ENCODE measurements at regions not wholly inside any gene's neighbourhood (a gene's known extent, or its start where the extent isn't known, plus 50 kb on each side); places are given as distances from the start of the nearest gene placed in this dataset.

DNA sequence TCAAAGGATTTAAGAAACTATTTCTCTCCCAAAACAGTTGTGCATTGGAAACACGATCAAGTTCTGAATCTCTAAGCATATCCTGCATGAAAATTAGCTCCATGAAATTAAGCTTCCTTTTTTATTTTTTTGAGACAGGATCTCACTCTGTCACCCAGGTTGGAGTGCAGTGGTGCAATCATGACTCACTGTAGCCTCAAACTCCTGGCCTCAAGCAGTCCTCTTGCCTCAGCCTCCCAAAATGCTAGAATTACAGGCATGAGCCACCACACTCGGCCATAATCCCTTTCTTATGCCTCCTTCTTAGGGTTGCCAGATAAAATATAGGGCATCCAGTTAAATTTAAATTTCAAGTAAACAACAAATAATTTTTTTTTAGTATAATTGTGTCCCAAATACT, 124.4 kb downstream of the ARL4C start:
- Histone ChIP-seq H3K4me3 (ENCODE audit: control insufficient read depth in 2 of 3, extremely low read depth in 1 of 3, insufficient read depth in 2 of 3, low read depth in 1 of 3, low read length in 3 of 3) (no peak overlapping the region), H3K36me3 (ENCODE audit: control insufficient read depth in 2 of 2, extremely low read depth in 1 of 2, insufficient read depth in 2 of 2, low read length in 2 of 2) (no peaks in the 10 kb centered on the region), H3K9me1 (ENCODE audit: control insufficient read depth, extremely low read depth, insufficient read depth, low read length) (no peaks in the 10 kb centered on the region), H2AFZ (ENCODE audit: control insufficient read depth, low read length) (no peak overlapping the region), H3K4me1 (ENCODE audit: control insufficient read depth, extremely low read depth, insufficient read depth, low read length) (peaks cover 62% of the 10 kb centered on the region), H3K79me2 (ENCODE audit: control insufficient read depth, insufficient read depth, low read length) (no peaks in the 10 kb centered on the region), H3K4me2 (ENCODE audit: control insufficient read depth, extremely low read depth, insufficient read depth, low read depth, low read length) (peak overlapping the region; percentile 63), H4K20me1 (ENCODE audit: control insufficient read depth, extremely low read depth, insufficient read depth, low read length) (no peaks in the 10 kb centered on the region), H3K27ac (ENCODE audit: control insufficient read depth, insufficient read depth, low read length) (peak overlapping the region; percentile 15), H3K9me3 (ENCODE audit: control insufficient read depth, low read depth, low read length) (no peaks in the 10 kb centered on the region), H3K9ac (ENCODE audit: control insufficient read depth, extremely low read depth, insufficient read depth, low read length) (no peak overlapping the region), H3K27me3 (ENCODE audit: control insufficient read depth, extremely low read depth, insufficient read depth, low read length) (no peaks in the 10 kb centered on the region)
- TF ChIP-seq, protein P1, sequence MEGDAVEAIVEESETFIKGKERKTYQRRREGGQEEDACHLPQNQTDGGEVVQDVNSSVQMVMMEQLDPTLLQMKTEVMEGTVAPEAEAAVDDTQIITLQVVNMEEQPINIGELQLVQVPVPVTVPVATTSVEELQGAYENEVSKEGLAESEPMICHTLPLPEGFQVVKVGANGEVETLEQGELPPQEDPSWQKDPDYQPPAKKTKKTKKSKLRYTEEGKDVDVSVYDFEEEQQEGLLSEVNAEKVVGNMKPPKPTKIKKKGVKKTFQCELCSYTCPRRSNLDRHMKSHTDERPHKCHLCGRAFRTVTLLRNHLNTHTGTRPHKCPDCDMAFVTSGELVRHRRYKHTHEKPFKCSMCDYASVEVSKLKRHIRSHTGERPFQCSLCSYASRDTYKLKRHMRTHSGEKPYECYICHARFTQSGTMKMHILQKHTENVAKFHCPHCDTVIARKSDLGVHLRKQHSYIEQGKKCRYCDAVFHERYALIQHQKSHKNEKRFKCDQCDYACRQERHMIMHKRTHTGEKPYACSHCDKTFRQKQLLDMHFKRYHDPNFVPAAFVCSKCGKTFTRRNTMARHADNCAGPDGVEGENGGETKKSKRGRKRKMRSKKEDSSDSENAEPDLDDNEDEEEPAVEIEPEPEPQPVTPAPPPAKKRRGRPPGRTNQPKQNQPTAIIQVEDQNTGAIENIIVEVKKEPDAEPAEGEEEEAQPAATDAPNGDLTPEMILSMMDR (optimal IDR thresholded peaks at IDR 0.05 in 1 of 3, IDR thresholded peaks at IDR 0.05 in 1 of 3, conservative IDR thresholded peaks at IDR 0.05 in 1 of 3; ENCODE audit: extremely low read depth in 1 of 3, insufficient read depth in 2 of 3, low read length in 3 of 3), result no peak
- FAIRE-seq (peak; percentile 20), DNase-seq (ENCODE audit: low read depth, low spot score) (no peak)
- dilution Hi-C loops (cut with MboI; ENCODE audit: extremely low pct_ligation_motif_present, low sequenced_read_pairs), result no loop called here

DNA sequence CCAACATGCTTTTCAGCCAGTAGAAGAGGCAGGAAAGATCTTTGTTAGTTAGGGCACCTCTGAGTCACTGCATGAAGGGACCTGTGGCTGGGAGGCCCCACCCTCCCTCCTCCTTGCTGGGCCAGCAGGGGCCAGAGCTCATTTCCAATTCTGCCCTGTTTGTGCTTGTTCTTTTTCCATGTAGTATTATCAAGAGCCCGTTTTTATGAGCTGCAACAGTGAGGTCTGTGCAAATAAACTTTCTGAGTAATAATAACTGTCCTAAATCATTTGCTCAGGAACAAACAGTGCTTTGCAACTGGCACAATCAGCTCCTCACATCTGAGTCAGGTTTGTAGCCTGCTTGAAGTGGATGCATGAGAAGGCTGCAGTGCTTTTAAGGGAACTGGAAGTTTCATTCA, 128.0 kb downstream of the ARL4C start:
- Histone ChIP-seq H3K27me3 (ENCODE audit: control insufficient read depth, extremely low read depth, insufficient read depth, low read length) (no peaks in the 10 kb centered on the region), H3K9me3 (ENCODE audit: control insufficient read depth, low read depth, low read length) (no peaks in the 10 kb centered on the region), H3K9me1 (ENCODE audit: control insufficient read depth, extremely low read depth, insufficient read depth, low read length) (no peaks in the 10 kb centered on the region), H3K4me3 (ENCODE audit: control insufficient read depth in 2 of 3, extremely low read depth in 1 of 3, insufficient read depth in 2 of 3, low read depth in 1 of 3, low read length in 3 of 3) (no peak overlapping the region), H3K9ac (ENCODE audit: control insufficient read depth, extremely low read depth, insufficient read depth, low read length) (no peak overlapping the region), H3K4me2 (ENCODE audit: control insufficient read depth, extremely low read depth, insufficient read depth, low read depth, low read length) (no peak overlapping the region), H3K4me1 (ENCODE audit: control insufficient read depth, extremely low read depth, insufficient read depth, low read length) (peaks cover 55% of the 10 kb centered on the region), H4K20me1 (ENCODE audit: control insufficient read depth, extremely low read depth, insufficient read depth, low read length) (no peaks in the 10 kb centered on the region), H3K36me3 (ENCODE audit: control insufficient read depth in 2 of 2, extremely low read depth in 1 of 2, insufficient read depth in 2 of 2, low read length in 2 of 2) (no peaks in the 10 kb centered on the region), H3K27ac (ENCODE audit: control insufficient read depth, insufficient read depth, low read length) (no peak overlapping the region), H3K79me2 (ENCODE audit: control insufficient read depth, insufficient read depth, low read length) (no peaks in the 10 kb centered on the region), H2AFZ (ENCODE audit: control insufficient read depth, low read length) (no peak overlapping the region)
- dilution Hi-C loops (cut with MboI; ENCODE audit: extremely low pct_ligation_motif_present, low sequenced_read_pairs), result no loop called here
- TF ChIP-seq EZH2 (IDR thresholded peaks at IDR 0.05; ENCODE audit: low read length), result no peak
- TF ChIP-seq, protein P1 (optimal IDR thresholded peaks at IDR 0.05 in 1 of 3, IDR thresholded peaks at IDR 0.05 in 1 of 3, conservative IDR thresholded peaks at IDR 0.05 in 1 of 3; ENCODE audit: extremely low read depth in 1 of 3, insufficient read depth in 2 of 3, low read length in 3 of 3), result peak in 1 of 3 experiments; percentile 4
- peak; percentile 94 for FAIRE-seq
- peak; percentile 41 for DNase-seq (ENCODE audit: low read depth, low spot score)

Data from keratinocyte (primary cell).